GM18868 (cell line): ENCODE measurements at regions not wholly inside any gene's neighbourhood (a gene's known extent, or its start where the extent isn't known, plus 50 kb on each side); places are given as distances from the start of the nearest gene placed in this dataset.

Experiments
- ATAC-seq: cut with Tn5 transposase; IDR thresholded peaks from one replicate; pipeline ENCODE4 v1.9.1; 2021; ENCODE audit warnings: mild to moderate bottlenecking, moderate library complexity; ENCODE audit not compliant: unreplicated experiment

GRCh38 chr13:76715075-76715474, 171.1 kb downstream of the KCTD12 start:
- no peak for ATAC-seq

DNA sequence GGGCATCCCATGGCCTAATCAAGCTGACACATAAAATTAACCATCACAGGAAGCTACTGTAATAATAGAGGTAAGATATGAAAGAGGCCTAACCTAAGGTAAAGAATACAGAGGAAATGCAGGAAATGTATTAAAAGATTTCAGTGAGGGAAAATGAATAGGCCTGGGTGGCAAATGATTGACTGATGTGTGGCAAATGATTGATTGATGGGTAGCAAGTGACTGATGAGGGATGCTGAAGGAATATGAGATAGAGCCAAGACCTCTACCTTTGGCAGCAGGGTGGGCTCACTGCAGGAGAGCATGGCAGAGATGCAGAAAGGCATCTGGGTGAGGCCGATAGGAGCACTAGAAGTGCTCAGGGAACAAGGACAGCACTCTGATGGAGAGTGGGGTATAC, 172.9 kb downstream of the KCTD12 start:
- no peak for ATAC-seq

- no peak for ATAC-seq
These were observed 174.5 kb downstream of the KCTD12 start for GRCh38 chr13:76711550-76712182.

GRCh38 chr13:76709851-76710250, 176.4 kb downstream of the KCTD12 start:
- ATAC-seq = no peak

DNA sequence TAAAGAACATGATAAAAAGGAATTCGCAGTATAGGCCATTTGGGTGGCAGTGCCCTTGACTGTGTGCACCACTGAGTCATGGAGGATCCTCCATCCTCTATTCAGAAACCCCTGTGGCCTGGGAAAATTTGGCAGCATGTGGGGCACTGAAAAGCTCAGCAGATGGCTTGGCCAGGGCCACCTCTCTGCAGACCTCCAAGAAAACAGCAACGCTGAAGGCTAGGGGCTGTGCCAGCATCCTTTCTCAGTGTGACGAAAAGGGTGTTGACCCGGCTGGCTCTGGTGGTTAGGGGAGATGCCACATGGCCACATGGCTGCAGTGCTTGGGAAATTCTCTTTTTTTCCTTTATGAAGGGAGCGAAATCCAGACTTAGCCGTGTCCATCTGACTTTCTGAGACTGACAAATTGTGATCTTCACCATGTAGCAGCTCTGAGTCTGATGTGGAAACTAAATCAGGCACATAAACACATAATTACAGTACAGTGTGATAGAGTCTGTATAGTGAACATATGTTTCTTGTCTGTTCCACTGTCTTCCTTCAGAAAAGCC, 178.0 kb downstream of the KCTD12 start:
- no peak for ATAC-seq

DNA sequence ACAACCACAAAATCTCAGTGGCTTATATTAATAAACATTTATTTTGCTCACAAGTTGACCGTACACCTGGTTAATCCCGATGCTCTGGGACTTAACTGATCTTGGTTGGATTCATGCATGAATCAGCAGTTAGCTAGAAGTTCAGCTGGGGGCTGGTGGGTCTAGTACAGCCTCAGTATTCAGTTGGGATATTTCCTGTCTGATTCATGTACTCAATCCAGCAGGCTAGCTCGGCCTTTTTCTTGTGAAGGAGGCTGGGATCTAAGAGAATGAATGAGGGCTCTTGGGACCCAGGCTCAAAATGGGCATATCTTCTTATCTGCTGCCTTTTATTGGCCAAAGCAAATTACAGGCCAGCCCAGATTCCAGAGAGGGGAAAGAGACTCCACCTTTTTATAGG, 178.8 kb downstream of the KCTD12 start:
- ATAC-seq = no peak

DNA sequence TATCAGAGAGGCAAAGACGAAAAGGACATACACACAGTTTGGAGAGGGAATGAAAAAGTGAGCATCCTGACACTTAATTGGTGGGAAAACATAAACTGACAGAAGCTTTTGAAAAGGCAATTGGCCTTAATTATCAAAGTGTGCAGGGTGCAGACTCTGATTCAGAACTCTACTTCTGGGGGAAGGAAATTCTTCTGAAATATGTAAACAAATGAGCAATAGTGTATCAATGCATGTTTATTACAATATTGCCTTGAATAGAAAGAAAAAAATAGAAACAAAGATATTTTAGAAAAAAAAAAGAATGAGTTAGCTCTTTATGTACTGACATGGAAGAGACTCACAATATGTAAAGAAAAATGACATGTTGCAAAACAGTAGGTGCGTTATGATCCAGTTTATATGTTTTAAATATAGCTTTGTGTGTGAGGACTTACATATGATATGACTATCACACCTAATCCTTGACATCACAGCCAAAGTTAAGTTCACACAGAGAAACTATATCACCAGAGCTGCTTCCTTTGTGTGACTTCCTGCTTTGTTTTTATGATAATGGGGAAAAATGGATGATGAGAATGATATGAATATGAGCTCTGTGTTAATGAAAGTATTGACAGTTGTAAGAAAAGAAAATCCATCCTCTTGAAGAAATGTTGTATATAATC, 182.4 kb downstream of the KCTD12 start:
- ATAC-seq = no peak

DNA sequence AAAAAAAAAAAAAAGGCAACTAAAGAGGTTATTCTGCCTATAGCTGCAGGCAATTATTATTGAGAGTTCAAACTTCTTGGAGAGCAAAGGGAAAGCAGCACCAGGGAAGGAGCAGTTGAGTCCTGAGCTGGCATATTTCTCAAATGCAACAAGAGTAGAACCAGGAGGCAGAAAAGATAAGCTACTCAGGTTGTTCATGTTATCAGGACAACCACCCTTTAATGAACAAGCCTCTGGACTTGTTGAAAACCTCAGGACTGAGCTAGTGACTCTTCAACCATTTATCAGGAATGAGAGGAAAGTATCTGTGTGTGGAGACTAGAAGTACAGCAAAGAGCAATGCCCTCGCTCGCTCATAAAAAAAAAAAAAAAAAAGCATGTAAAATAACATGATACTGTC, 183.0 kb downstream of the KCTD12 start:
- no peak for ATAC-seq

GRCh38 chr13:76697288-76697687, 188.9 kb downstream of the KCTD12 start:
- no peak for ATAC-seq

DNA sequence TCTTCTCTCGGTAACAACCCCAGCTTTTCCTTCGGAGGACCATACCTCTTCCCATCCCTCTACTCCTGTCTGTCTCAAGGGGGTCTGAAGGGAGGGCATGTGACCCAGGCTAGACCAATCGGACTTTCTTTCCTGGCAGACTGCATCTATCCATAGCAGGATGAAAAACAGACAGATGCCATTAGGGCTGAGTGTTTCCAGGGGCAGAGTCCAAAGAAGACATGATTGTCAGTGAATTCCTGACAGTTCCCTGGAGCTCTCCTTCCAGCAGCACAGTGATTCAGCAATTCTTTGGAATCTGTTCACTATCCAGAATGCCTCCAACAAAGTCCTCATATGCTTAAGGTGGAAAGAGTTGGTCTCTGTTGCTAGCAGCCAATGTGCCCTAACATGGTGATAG, 189.8 kb downstream of the KCTD12 start:
- ATAC-seq = no peak

- ATAC-seq = no peak
These were observed 193.1 kb downstream of the KCTD12 start for GRCh38 chr13:76693086-76693485.

DNA sequence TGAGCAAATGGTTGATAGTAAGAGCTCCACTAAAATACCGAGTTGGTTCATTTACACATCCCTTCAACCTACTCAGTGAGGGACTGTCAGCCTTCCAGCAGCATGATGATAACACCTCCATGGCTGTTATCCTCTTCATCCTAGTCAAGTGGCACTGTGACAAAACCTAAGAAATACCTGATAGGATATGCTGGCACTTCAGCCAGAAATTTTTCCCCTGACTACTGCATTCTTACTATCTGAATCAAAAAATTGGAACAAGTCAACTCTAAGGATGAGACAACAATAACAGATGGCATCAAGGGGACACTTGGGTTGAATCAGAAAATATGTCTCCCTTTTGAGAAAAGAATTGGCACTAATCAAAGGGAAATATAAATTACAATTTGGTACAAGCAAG, 193.9 kb downstream of the KCTD12 start:
- no peak for ATAC-seq

DNA sequence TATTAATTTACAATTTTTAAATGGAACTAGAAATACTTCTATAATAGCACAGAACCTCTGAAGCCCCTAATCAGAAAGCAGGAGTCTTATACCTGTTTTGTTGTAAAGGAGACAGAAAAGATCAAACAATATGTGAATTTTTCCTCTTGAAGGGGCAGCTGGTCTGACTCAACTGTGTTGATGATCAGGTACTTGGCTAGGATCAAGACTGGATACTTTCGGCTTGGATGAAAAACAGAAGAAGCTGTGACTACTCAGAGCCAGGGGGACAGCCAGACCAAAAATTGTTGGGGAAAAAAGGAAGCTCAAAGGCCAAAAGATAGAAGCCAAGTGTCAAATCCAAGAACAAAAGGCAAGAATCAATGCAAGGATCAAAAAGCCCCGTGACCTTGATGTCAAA, 195.6 kb downstream of the KCTD12 start:
- no peak for ATAC-seq

- ATAC-seq = no peak
These were observed 198.7 kb downstream of the KCTD12 start for GRCh38 chr13:76687467-76687866.

DNA sequence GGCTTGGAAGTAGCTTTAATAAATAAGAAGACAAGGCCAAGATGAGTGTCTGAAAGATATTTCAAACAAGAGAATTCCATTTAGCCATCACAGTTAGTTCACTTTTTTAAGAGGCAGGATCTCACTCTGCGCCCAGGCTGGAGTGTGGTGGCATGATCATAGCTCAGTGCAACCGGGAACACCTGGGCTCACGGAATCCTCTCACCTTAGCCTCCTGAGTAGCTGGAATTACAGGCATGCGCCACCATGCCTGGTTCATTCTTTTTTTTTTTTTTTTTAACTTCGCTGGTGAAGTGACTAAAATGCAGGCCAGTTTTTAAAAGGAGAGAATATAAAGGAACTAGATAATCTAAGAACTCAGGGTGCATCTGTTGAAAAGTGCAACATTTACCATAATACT, 200.3 kb downstream of the KCTD12 start:
- no peak for ATAC-seq

DNA sequence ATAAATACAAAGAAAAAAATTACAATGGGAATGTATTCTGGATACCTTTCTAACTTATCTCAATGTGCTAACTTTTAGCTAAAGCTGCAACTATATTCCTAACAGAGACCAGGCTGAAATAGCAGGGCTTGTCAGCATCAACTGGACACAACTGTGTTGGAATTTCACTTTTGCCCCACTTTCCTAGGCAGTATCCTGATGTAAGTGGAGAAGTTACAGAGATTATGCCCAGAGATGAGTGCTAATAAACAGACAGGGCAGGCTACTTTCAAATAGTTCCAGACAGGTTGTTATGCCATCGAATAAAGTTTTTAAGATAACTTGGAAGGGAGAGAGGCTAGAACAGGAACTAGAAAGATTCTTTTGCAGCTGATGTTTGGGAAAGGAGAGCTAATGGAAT, 201.9 kb downstream of the KCTD12 start:
- ATAC-seq = no peak

GRCh38 chr13:76683854-76684253, 202.4 kb downstream of the KCTD12 start:
- no peak for ATAC-seq

GRCh38 chr13:76683168-76683567, 203.0 kb downstream of the KCTD12 start:
- no peak for ATAC-seq

DNA sequence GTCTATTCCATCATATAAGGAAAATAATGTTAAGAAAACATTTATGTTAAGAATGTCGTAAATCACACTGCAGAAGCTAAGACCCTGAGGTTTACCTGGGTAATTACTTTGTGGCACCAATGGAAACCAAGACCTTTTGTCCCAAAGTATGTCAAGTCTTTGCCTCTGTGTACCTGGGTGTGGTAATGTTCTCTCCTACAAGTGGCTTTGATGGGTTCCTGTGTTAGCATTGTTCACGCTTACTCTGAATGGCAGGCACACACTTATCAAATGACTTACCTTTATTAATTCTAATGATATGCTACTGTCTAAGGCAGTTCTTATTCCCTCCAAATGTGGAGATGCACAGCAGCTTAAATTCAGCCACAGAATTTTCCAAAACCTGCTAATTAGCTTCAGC, 206.1 kb downstream of the KCTD12 start:
- no peak for ATAC-seq

- ATAC-seq = no peak
These were observed 209.2 kb downstream of the KCTD12 start for GRCh38 chr13:76677043-76677442.

DNA sequence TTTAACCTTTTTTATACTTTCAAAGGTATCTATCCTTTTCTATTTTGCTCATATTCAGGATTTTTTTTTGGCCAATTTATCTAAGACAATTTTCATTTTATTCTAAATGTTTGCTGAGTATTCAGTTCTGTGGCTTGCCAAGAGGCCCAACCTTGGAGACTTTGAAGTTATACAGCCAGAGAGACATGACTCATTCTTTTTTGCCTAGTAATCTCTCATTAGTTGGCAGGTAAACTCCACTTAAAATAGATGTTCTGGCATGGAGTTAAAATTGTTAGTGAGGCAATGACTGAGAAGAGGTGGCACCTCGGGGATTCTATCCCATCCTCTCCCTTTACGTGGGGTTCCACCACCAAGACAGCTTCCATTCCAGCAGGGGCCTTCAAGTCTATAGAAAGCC, 213.8 kb downstream of the KCTD12 start:
- ATAC-seq = no peak

DNA sequence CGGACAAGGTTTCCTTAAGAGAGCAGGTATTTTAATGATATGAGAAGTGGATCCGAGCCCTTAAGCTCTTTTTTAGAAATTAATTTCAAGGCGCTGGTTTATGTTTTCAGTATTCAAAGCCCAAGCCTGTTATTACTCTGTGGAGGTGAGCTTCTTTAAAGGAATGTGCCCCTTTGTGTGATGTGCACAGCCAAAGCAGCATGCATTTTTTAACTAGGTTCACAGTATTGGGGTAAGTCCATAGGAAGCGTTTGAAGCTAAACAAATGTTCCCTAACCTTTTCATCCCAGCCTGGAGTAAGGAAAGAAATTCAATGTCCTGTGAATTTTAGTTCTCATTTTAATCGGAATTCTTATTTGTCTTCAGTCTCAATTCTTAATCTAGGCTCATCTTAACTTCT, 217.5 kb downstream of the KCTD12 start:
- no peak for ATAC-seq

DNA sequence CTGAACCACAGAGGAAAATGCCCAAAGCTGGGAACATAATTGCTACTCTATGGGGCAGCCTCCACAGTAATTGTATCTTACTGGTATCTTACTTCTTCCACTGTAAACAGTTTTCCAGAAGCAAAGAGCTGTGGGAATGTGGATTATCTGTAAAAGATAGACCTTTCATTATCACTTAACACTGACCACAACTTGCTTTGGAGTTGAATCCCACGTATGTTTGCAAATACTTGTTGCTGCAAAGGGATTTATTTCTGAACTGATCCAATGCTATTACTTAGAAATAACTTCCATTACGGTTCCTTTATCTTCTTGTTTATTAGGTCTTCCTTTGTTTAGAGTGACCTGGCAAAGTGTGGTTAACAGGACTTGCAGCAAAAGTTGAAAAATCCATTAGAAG, 218.1 kb downstream of the KCTD12 start:
- no peak for ATAC-seq
